DND-41 (cell line): ENCODE measurements at regions not wholly inside any gene's neighbourhood (a gene's known extent, or its start where the extent isn't known, plus 50 kb on each side); places are given as distances from the start of the nearest gene placed in this dataset.

ENCODE experiments used
- CTCF ChIP-seq: IDR thresholded peaks from 2 replicates; pipeline ENCODE4 v1.5.1; 2012; ENCODE audit warnings: borderline replicate concordance, low read length, moderate library complexity, mild to moderate bottlenecking; ENCODE audit not compliant: poor library complexity, severe bottlenecking; ENCODE audit errors: extremely low read depth
- EZH2 ChIP-seq: IDR thresholded peaks from 3 replicates; pipeline ENCODE4 v1.6.1; 2012; ENCODE audit warnings: borderline replicate concordance, low read depth, mild to moderate bottlenecking, moderate library complexity, low read length, inconsistent platforms; ENCODE audit not compliant: severe bottlenecking

GRCh38 chr15:53869806-53870073, 108.5 kb upstream of the UNC13C start:
- no peak for TF ChIP-seq EZH2
- no peak for TF ChIP-seq CTCF
